Pons (tissue), 1 donor: ENCODE measurements at regions not wholly inside any gene's neighbourhood (a gene's known extent, or its start where the extent isn't known, plus 50 kb on each side); places are given as distances from the start of the nearest gene placed in this dataset.

Source experiments
- DNase-seq: peaks from one replicate; pipeline ENCODE4 v3.0.0-alpha.2; 2016; ENCODE audit warnings: low spot score

DNA sequence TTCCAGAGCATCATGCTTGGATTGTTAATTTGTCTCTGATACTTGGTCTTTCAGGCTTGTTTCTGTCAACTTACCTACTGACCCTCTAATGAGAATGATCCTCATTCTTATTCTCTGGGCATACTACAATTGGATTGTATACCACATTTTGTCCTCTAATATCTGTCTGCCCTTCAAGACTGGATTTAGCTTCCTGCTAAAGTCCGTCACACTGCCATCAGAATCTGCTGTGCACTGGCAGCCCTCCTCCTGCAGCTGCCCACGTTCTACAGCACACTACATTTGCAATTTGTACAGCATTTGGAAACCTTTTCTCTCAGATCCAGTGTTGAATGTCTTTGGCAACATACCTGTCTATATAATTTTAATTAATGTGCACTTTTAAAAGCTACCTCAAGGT is 183.1 kb downstream of the ZNF330 start:
- no peak for DNase-seq

GRCh38 chr4:141406237-141406636 is 185.5 kb downstream of the ZNF330 start:
- DNase-seq, result no peak

- no peak for DNase-seq
Observed at GRCh38 chr4:141409556-141409955, 188.9 kb downstream of the ZNF330 start.

- DNase-seq, result no peak
Observed at GRCh38 chr4:141410839-141411238, 190.1 kb downstream of the ZNF330 start.

- no peak for DNase-seq
Observed at GRCh38 chr4:141411936-141412335, 191.2 kb downstream of the ZNF330 start.

GRCh38 chr4:141413366-141413765 is 192.7 kb downstream of the ZNF330 start:
- DNase-seq, result no peak

DNA sequence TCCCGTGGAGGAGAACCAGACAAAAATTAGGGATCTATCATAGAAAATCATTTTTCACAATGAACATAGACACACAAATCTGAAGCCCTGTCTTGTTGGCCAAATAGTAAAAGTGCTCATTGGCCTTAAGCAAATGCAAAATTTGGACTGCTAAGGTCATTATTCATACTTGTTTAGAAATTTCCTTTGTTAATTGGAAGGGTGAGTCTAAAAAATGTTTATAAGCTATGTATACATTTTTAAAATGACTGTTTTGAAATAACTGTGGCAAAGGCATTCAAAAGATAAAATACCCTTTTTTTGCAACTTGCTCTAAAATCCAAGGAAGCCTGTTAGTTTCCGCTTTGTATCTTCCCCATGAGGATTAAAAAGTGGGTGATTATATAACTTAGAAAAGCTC is 195.0 kb downstream of the ZNF330 start:
- no peak for DNase-seq

GRCh38 chr4:141416219-141416618 is 195.5 kb downstream of the ZNF330 start:
- no peak for DNase-seq

DNA sequence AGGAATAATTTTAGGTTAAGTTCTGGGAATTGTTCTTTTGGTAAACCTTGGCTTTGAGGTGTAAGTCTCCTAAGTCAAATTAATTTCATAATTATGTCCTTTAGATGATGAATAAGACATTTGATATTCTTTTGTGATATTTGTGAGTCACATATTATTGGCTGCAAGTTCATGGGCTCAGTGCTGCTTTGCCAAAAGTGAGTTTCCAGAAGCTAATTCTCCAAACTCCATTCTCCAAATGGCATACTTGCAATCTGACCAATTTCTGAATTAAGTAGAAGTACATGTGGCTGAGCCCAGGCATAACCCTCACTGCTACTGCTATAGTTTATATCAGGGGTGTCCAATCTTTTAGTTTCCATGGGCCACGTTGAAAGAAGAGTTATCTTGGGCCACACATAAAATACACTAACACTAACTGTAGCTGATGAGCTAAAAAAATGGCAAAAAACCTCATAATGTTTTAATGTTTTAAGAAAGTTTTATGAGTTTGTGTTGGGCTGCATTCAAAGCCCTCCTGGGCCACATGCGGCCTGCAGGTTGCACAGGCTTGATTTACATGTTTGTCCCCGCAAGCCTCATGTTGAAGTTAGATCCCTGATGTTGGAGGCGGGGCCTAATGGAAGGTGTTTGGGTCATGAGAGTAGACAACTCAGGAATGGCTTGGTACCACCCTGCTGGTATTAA is 196.1 kb downstream of the ZNF330 start:
- DNase-seq, result no peak

DNA sequence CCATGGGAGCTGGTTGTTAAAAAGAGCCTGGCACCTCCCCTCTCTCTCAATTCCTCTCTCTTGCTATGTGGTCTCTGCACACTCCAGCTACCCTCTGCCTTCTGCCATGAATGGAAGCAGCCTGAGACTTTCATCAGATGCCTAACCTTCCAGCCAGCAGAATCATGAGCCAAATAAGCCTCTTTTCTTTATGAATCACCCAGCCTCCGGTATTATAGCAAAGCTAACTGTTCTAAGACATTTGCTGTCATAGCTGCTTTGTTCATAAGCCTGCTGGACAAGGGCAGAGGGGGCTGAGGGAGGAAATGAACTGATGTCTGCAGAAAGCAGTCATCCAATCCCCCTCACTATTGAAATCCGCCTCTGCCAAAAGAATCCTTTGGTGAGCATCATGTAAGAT is 196.7 kb downstream of the ZNF330 start:
- DNase-seq, result no peak

DNA sequence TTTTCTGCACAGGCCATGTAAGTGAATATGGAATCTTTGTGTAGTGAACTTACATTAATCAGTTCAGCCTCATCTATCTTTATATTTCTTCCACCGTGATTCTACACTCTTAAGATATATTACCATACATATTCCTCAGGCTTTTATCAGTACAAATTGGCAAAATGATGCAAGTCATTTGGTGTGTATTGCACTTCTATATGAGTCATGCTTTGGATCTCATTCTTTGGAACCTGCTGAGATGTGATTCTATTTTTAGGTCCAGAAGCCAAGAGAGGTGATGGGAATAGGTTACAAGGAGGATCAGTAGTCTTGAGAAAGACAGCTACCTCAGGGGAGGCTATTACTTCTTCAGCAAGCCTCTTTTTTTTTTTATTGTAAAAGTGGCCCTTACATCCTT is 204.4 kb downstream of the ZNF330 start:
- peak; percentile 17 for DNase-seq

GRCh38 chr4:141427726-141428296 is 207.1 kb downstream of the ZNF330 start:
- no peak for DNase-seq

GRCh38 chr4:141429933-141430332 is 206.4 kb upstream of the IL15 start:
- DNase-seq, result no peak

- no peak for DNase-seq
Observed at GRCh38 chr4:141430686-141431085, 205.7 kb upstream of the IL15 start.

DNA sequence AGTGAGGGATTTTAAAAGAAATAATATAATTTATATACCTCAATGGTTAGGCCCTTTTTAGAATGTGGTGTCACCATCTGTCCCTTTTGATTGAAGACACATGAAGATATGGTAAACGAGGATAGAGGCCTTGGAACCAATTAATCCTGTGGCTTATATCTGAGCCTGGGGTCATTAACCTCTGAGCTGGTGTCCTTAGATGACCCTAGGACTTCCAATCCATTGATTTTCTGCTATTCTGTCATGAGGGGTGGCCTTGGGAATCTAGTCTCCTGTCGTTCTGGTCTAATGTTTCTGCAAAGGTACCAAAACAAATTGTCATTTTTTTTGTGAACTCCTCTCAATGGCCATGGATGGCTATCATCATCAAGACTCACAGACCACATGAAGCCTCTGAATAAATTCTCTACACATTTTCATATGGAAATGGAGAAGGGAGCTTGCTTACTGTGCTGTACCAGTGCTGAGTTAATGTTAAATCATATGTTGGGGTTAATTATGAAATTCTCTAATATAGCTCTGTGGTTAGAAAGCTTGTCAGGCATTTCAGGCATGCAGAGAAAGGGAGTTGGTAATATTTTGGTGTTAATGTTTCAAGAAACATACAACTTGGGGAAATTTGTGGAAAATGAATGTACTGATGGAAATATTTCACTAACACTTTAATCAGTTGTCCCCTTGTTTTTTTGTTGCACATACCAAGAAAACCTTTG is 204.2 kb upstream of the IL15 start:
- no peak for DNase-seq

DNA sequence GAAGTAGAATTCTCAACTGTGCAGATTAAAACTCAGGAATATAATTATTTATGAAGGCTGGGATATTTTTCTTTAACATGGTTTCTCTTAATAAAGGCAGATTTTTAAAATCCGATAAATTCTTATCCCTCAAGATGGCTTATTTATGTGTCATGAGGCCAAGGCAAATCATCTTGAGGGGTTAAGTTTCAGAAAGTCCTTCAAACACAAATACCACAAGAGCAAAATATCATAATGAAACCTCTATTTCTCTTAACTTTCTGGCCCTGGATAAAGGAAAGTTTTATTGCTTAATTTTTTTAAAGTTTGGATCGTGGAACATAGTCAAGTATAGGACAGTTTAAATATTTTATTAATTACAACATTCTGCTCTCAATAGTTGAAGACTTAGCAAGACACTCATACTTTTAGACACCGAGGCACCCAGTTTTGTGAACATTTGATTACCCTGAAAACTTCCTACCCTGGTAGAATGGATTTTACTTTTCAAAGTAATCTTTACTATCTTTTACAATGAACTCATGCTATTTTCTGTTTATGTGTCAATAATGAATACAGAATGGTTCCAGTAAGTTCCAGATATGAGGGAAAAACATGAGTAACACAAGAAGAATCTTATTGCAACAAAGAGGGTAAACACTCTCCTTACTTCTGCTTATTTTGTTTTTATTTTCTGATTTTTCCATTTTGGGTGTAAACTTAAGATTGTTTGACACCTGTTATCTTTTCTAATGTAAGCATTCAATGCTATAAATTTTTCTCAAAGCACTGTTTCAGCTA is 200.7 kb upstream of the IL15 start:
- DNase-seq, result no peak

- no peak for DNase-seq
Observed at GRCh38 chr4:141439223-141439622, 197.2 kb upstream of the IL15 start.

DNA sequence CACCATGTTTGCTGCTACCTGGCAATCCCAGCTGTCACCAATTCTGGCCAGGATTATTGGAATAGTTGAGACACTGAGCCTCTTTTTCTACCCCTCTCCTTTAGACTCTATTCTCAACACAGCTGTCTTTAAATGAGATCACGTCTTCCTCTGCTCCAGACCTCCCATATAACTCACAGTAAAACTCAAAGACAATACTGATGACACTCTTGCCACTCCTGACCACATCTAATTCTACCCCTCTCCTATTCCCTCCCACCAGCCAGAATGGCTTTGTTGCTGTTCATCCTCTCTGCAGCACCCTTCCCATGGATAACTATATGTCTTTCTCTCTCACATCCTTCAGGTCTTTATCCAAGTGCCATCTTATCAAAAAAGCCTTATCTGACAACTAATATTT is 188.6 kb upstream of the IL15 start:
- no peak for DNase-seq

DNA sequence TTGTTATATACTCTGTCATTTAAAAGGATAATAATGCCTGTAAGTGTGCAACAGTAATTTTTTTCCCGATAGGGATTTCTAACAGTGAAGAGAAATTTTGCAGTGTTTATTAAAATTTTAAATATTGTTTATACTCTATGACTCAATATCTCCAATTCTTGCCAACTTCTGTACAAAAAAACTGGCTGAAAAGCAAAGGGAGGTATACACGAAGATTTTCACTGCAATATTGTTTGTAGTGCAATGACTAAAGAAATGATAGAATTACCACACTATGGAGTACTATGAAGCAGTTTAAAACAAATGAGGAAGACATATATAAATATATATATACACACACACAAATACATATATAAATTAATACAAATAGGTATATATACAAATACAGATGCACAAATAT is 187.9 kb upstream of the IL15 start:
- DNase-seq, result no peak

- DNase-seq, result no peak
Observed at GRCh38 chr4:141449927-141450326, 186.5 kb upstream of the IL15 start.

DNA sequence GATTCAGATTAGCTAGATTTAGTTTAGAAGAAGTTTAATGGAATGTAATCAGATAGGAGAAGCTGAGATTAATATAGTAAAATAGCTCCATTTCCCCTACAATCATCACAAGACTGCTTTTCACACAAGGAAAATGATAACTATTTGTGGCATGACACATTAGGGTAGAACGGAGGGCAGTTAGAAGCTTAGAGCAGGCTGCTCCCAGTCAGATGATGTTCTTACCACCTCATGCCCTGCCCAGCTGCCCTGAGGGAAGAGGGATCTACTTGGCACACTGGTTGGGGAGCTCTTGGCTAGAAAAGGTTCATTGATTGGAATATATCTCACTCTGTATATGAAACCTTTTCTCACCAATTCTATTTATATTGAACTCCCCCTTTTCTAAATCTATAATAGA is 180.7 kb upstream of the IL15 start:
- DNase-seq, result no peak

- DNase-seq, result no peak
Observed at GRCh38 chr4:141457653-141458052, 178.7 kb upstream of the IL15 start.

- no peak for DNase-seq
Observed at GRCh38 chr4:141458501-141458900, 177.9 kb upstream of the IL15 start.
